Posterior cingulate gyrus (tissue), 11 donors: ENCODE measurements at regions not wholly inside any gene's neighbourhood (a gene's known extent, or its start where the extent isn't known, plus 50 kb on each side); places are given as distances from the start of the nearest gene placed in this dataset.
A peak's percentile ranks its signal among the peaks of the same experiment; 100 is the strongest.

Experiments
- DNase-seq, 10 donors: peaks; one replicate each; pipeline versions ENCODE4 v3.0.0 to v3.0.0-alpha.2; 2020 to 2021; ENCODE audit warnings: mixed read lengths in 3 of 10
- intact Hi-C: fragments of 100-400 bp; cut with DNase I; formaldehyde crosslinking; loops from one replicate; pipeline ENCODE4 v1.15.1; 2023

DNA sequence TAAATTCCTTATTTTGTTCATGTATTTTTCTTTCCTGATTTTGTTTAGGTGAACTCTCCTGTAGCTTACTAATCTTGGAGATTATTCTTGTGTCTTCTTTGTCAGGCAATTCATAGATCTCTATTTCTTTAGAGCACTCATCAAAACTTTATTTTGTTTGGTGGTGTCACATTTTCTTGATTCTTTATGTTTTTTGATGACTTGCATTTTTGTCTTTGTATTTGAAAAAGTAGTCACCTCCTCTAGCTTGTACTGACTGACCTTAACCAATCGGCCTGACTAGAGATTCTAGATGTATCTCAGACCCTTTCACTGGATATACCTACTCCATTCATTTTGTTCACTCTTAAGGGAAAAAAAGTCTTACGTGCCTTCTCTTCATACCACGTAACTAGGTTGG lies 986.3 kb upstream of the LRRTM1 start:
- intact Hi-C loops = no loop called here
- no peak for DNase-seq

GRCh38 chr2:81283081-81283480 lies 978.5 kb upstream of the LRRTM1 start:
- intact Hi-C loops = no loop called here
- DNase-seq = no peak

- intact Hi-C loops = no loop called here
- DNase-seq = no peak
Measured at GRCh38 chr2:81282151-81282769, 977.7 kb upstream of the LRRTM1 start.

DNA sequence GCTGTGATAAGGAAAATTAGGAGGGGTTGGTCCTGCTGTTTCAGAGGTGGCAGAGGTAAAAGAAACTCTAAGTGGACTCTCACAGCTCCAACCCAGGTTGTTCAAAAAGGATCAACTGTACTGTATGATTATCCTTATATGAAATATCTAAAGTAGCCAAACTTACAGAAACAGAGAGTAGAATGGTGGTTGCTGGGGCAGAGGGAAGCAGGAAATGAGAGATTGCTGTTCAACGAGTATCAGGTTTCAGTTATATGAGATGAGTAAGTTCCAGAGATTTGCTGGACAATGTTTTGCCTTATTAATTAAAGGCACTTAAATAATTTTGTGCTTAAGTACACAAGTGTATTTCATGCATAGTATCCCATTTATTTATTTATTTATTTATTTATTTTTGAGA lies 972.0 kb upstream of the LRRTM1 start:
- no peak for DNase-seq
- intact Hi-C loops = no loop called here

- no peak for DNase-seq
- intact Hi-C loops = no loop called here
Measured at GRCh38 chr2:81266106-81266505, 961.6 kb upstream of the LRRTM1 start.

GRCh38 chr2:81263989-81264388 lies 959.4 kb upstream of the LRRTM1 start:
- intact Hi-C loops = no loop called here

DNA sequence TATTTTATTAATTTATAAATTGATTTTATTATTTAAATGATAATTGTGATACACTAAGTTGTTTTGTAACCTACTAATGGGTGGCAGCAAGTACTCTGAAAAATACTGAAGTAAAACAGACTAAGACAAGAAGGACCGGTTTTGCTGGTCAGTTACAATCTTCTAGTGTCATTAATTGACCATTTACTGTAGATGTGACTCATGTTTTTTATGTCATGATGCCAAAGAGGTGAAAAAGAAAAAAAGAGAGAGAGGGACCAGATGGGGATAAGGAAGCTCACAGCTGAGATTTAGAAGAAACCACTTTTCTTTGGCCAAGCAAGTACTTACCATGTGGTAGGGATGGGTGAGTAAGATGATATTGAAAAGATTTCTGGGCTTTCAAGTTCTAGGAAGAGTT lies 955.8 kb upstream of the LRRTM1 start:
- intact Hi-C loops = no loop called here
- no peak for DNase-seq

More at GRCh38 chr2:81263989-81264388, 959.4 kb upstream of the LRRTM1 start:
- no peak for DNase-seq

GRCh38 chr2:81250270-81250669 lies 945.7 kb upstream of the LRRTM1 start:
- DNase-seq = no peak
- intact Hi-C loops = no loop called here

DNA sequence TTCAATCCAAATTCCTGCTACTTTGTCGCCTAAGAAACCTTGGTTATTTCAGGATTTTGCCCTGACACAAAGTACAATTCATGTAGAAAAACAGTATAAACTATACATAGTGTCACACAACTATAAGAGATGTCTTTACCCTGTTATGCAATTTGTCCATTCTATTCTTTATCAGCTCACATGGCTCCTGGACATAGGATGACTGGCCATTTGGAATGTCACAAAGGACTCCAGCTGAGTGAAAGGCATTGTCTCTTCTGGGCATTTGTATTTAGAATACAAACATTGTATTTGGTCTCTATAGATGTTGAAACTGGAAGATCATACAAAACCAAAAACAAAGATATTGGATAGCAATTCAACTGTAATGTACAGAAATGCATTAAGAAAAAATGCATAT lies 944.6 kb upstream of the LRRTM1 start:
- intact Hi-C loops = no loop called here
- DNase-seq = no peak

GRCh38 chr2:81247648-81248047 lies 943.1 kb upstream of the LRRTM1 start:
- intact Hi-C loops = no loop called here
- DNase-seq = no peak

DNA sequence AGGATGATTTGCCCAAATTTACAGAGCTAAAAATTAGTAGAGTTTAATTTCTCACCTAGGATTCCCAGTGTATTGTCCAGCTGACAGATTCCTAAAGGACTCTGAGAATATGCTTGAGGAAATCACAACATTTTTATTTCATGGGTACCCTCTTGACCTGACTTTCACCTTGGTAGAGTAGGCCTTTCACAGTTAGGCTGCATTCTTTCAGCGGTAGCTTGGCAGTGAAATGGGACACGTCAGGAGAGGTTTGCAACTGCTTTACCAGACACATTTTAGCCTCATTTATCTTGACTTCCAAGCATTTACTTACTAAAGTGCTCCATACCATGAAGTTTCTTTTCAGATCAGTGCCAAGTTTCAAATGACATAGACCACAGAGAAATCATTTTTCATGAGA lies 937.9 kb upstream of the LRRTM1 start:
- intact Hi-C loops = no loop called here

GRCh38 chr2:81238462-81238861 lies 933.9 kb upstream of the LRRTM1 start:
- intact Hi-C loops = no loop called here
- DNase-seq = no peak

More for the DNA sequence above, 937.9 kb upstream of the LRRTM1 start:
- no peak for DNase-seq

- no peak for DNase-seq
- intact Hi-C loops = no loop called here
Measured at GRCh38 chr2:81235601-81236000, 931.0 kb upstream of the LRRTM1 start.

- DNase-seq = no peak
- intact Hi-C loops = no loop called here
Measured at GRCh38 chr2:81234711-81235110, 930.2 kb upstream of the LRRTM1 start.

- intact Hi-C loops = no loop called here
- DNase-seq = no peak
Measured at GRCh38 chr2:81225756-81226155, 921.2 kb upstream of the LRRTM1 start.

- no peak for DNase-seq
- intact Hi-C loops = no loop called here
Measured at GRCh38 chr2:81213598-81213997, 909.0 kb upstream of the LRRTM1 start.

DNA sequence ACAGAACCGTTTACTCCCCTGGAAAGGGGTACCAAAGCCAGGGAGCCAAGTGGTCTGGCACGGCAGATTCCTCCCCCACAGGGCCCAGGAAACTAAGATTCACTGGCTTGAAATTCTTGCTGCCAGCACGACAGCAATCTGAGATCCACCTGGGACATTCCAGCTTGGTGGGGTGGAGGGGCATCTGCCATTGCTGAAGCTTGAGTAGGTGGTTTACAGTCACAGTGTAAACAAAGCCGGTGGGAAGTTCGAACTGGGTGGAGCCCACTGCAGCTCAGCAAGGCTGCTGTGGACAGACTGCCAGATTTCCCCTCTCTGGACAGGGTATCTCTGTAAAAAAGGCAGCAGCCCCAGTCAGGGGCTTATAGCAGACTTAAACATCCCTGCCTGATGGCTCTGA lies 901.7 kb upstream of the LRRTM1 start:
- intact Hi-C loops = no loop called here
- peak in 1 of 10 donors; percentile 48 for DNase-seq

DNA sequence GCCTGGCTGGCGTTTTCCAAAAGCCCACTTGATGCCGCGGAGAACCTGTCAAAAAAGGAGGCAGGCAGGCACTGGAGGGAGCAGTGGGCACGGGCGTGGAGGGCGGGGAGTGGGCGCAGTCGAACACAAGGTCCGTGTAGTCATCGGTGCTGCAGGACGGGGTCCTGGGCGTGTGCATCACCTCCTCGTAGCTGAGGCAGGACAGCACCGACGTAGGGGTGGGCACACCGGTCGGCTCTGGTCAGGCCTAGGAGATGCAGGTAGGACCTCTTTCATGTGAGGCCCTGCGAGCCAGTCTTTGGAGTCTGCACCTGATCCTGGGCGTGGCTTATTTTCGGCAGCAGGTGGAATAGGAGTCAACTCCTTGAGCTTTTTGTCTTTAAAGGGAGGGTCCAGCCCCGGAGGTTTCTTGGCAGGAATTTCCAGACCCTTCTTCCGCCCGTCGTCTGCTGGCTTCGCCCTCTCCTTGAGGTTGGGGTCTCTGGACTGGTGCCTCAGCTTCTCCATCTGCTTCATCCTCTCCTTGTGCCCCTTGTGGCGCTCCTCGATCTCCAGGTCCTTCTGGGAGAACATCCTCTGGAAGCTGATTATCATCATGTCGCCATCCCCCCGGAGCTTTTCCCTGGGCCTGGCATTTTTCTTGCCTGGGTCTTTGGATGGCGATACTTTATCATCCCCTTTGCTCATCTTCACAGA lies 892.5 kb upstream of the LRRTM1 start:
- intact Hi-C loops = no loop called here
- peak in 3 of 10 donors; percentile 54 to 63 (median 55) for DNase-seq

DNA sequence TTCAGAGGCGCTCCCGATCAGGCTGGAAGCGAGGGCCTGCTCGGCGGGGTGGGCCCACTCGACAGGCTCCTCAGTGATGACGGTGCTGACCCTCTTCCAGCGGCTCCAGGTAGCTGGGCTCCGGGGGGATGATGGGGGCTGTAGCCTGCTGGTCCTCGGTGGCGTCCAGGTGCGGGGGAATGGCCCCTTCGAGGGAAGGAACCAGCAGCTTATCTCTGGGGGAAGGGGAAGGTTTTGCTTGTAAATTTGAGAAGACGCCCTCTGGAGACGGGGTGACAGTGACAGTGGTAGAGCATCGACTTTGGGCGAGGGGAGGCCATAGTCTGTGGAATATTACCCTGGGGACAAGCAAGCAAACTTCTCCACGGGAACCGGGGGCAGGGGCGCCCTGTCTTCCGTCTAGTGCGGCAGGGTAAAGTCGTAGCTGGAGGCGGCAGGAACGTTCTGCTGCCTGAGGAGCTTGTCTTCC lies 891.9 kb upstream of the LRRTM1 start:
- DNase-seq = peak in 2 of 10 donors; percentile 62 to 70
- intact Hi-C loops = no loop called here

GRCh38 chr2:81195774-81196382 lies 891.3 kb upstream of the LRRTM1 start:
- intact Hi-C loops = no loop called here

DNA sequence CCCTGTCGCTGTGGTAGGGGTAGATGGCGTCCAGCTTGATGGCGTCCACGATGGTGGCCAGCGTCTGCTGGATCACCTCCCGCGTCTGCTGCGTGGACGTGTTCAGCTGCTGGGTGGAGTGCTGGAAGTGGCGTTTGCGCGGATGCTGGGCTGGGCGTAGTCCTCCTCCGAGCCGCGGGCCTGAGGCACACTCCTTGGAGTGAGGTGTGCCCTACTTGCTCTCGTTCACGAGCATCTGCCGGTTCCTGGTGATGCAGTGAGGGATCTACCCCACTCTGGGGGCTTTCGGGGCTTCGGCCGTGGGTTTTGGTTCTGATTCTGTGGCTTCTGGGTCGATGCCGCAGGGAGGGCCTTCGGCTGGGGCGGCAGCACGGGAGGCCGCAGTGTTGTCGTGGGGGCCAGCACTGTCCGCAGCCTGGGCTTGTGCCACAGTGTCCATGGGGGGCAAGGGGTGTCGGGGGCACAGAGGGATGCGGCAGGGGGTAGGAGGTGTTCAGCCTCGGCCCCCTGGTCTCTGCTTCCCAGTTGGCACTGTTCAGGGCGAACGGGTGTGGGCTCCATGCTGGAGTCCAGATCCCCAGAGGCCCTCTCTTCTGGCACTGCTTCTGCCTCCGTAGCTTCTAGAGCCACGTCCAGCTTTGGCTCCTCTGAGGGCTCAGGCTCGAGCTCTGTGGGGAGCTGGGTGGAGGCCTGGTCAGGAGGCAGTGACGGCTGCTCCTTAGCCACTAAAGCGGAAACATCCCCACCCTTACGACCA lies 890.6 kb upstream of the LRRTM1 start:
- intact Hi-C loops = no loop called here
- DNase-seq = peak in 3 of 10 donors; percentile 62 to 83 (median 70)

More at GRCh38 chr2:81195774-81196382, 891.3 kb upstream of the LRRTM1 start:
- DNase-seq = peak in 3 of 10 donors; percentile 47 to 59 (median 57)
